GM12891 (cell line): ENCODE measurements at regions not wholly inside any gene's neighbourhood (a gene's known extent, or its start where the extent isn't known, plus 50 kb on each side); places are given as distances from the start of the nearest gene placed in this dataset.

Experiments
- POLR2A ChIP-seq: IDR thresholded peaks from 2 replicates; pipeline ENCODE4 v1.6.1; 2011; ENCODE audit warnings: low read depth, low read length, control low read depth
- POLR2AphosphoS5 ChIP-seq: IDR thresholded peaks from 2 replicates; pipeline ENCODE4 v1.6.1; 2011; ENCODE audit warnings: low read depth, low read length, control low read depth
- SPI1 ChIP-seq: IDR thresholded peaks from 2 replicates; pipeline ENCODE4 v1.6.1; 2011; ENCODE audit warnings: low read depth, low read length, control low read depth
- TAF1 ChIP-seq: IDR thresholded peaks from 2 replicates; pipeline ENCODE4 v1.6.1; 2011; ENCODE audit warnings: low read depth, low read length, control low read depth

- TF ChIP-seq TAF1 = no peak
- TF ChIP-seq POLR2AphosphoS5 = no peak
- TF ChIP-seq POLR2A = no peak
- TF ChIP-seq SPI1 = no peak
Observed at GRCh38 chr6:17011985-17012384, 89.9 kb upstream of the STMND1 start.
